K562 (cell line): ENCODE measurements at regions not wholly inside any gene's neighbourhood (a gene's known extent, or its start where the extent isn't known, plus 50 kb on each side); places are given as distances from the start of the nearest gene placed in this dataset.
"Not testable (repeated sequence)": the region's sequence is repeated elsewhere in the genome, so short reads cannot be mapped to it uniquely, and the experiment has no call there.

Source experiments
- ATF2 ChIP-seq: sonication (generic); formaldehyde crosslinking; IDR thresholded peaks from 2 replicates; pipeline ENCODE4 v1.8.1; 2022; ENCODE audit warnings: missing genetic modification reagents
- BHLHE40 ChIP-seq: IDR thresholded peaks from 2 replicates; pipeline ENCODE4 v1.6.1; 2011; ENCODE audit warnings: low read length, improper control_type of control experiment
- CBX1 ChIP-seq: sonication (generic); IDR thresholded peaks from 2 replicates; pipeline ENCODE4 v1.6.1; 2016; ENCODE audit warnings: antibody characterized with exemption, low read depth, mild to moderate bottlenecking
- CTCF ChIP-seq, 3 experiments: IDR thresholded peaks in 2 of 3; conservative IDR thresholded peaks in 1 of 3; 2 replicates each; pipeline ENCODE4 v1.5.1; 2011 to 2012; ENCODE audit warnings: low read length in 3 of 3, mild to moderate bottlenecking in 3 of 3, control low read depth in 2 of 3, improper control_type of control experiment in 1 of 3, inconsistent platforms in 1 of 3, low read depth in 1 of 3, mixed read lengths in 1 of 3, moderate library complexity in 1 of 3; ENCODE audit not compliant: insufficient read depth in 2 of 3
- ETV5 ChIP-seq: sonication (generic); formaldehyde crosslinking; IDR thresholded peaks from 2 replicates; pipeline ENCODE4 v1.4.0; 2020; ENCODE audit warnings: low read depth, mild to moderate bottlenecking, missing genetic modification reagents
- GABPA ChIP-seq: fragments of 200-800 bp; sonication (Bioruptor generic); conservative IDR thresholded peaks from 2 replicates; pipeline ENCODE4 v1.6.1; 2016; ENCODE audit warnings: low read depth, missing genetic modification characterization, missing compliant biosample characterization
- JUND ChIP-seq, 2 experiments: IDR thresholded peaks; 2 replicates in 1 of 2; 3 replicates in 1 of 2; pipeline ENCODE4 v1.6.1; 2011; ENCODE audit warnings: borderline replicate concordance in 2 of 2, low read depth in 2 of 2, low read length in 2 of 2, improper control_type of control experiment in 1 of 2, missing biosample characterization in 1 of 2, missing genetic modification characterization in 1 of 2, missing genetic modification reagents in 1 of 2
- NR2C2 ChIP-seq, 2 experiments: fragments of 200-800 bp in 1 of 2; sonication (Bioruptor generic) in 1 of 2; sonication (generic) in 1 of 2; formaldehyde crosslinking in 1 of 2; IDR thresholded peaks; 2 replicates each; pipeline versions ENCODE4 v1.6.1 to v1.8.0; 2016 to 2022; ENCODE audit warnings: mild to moderate bottlenecking in 1 of 2, missing compliant biosample characterization in 1 of 2, missing genetic modification characterization in 1 of 2, missing genetic modification reagents in 1 of 2
- PHF8 ChIP-seq: fragments of 200-600 bp; sonication (generic); IDR thresholded peaks from 2 replicates; pipeline ENCODE4 v1.6.1; 2012; ENCODE audit warnings: mixed run types, mild to moderate bottlenecking, inconsistent platforms, low read length, moderate library complexity, borderline replicate concordance
- POLR2A ChIP-seq: fragments of 450-650 bp; conservative IDR thresholded peaks from 2 replicates; pipeline ENCODE4 v1.6.1; 2016
- RCOR1 ChIP-seq, 2 experiments: IDR thresholded peaks; 2 replicates each; pipeline ENCODE4 v1.6.1; 2012; ENCODE audit warnings: low read depth in 2 of 2, low read length in 2 of 2, borderline replicate concordance in 1 of 2, improper control_type of control experiment in 1 of 2
- SPI1 ChIP-seq: IDR thresholded peaks from 2 replicates; pipeline ENCODE4 v1.6.1; 2011; ENCODE audit warnings: low read depth, low read length, control low read depth, borderline replicate concordance
- ZBTB7A ChIP-seq: IDR thresholded peaks from 2 replicates; pipeline ENCODE4 v1.6.1; 2011; ENCODE audit warnings: low read depth, mild to moderate bottlenecking, low read length, moderate library complexity, borderline replicate concordance; ENCODE audit not compliant: control insufficient read depth
- ZNF23 ChIP-seq: fragments of 250-450 bp; sonication (Bioruptor Pico); IDR thresholded peaks from 2 replicates; pipeline ENCODE4 v1.4.0; 2020; ENCODE audit warnings: mild to moderate bottlenecking

DNA sequence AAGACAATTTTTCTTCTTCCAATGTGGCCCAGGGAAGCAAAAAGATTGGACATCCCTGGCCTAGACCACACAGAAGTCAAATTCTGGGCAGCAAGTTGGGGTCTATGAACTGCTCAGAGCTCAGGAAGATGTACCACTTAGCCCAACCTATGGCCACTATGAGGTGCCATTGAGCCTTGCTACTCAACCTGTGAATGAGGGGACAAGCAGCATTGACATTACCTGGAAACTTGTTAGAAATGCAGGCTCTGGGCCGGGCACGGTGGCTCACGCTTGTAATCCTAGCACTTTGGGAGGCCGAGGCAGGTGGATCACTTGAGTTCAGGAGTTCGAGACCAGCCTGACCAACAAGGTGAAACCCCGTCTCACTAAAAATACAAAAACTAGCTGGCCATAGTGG lies 195.6 kb downstream of the SEMA6D start:
- not testable (repeated sequence) for TF ChIP-seq ETV5 (CRISPR knock-in tag); ZBTB7A; CBX1; CTCF (IDR thresholded peaks at IDR 0.05 in 2 of 3, conservative IDR thresholded peaks at IDR 0.05 in 1 of 3; ENCODE audit: insufficient read depth in 2 of 3, low read depth in 1 of 3, low read length in 3 of 3); BHLHE40; PHF8; POLR2A; ATF2 (CRISPR knock-in tag); JUND (IDR thresholded peaks at IDR 0.05; ENCODE audit: borderline replicate concordance, low read depth, low read length); JUND (tag; IDR thresholded peaks at IDR 0.05; ENCODE audit: borderline replicate concordance, low read depth, low read length); GABPA (tag); NR2C2 (CRISPR knock-in tag; IDR thresholded peaks at IDR 0.05); NR2C2 (tag; IDR thresholded peaks at IDR 0.05); SPI1; ZNF23 (CRISPR knock-in tag); RCOR1 (IDR thresholded peaks at IDR 0.05; ENCODE audit: borderline replicate concordance in 1 of 2, low read depth in 2 of 2, low read length in 2 of 2)
